ENCODE measurements at regions not wholly inside any gene's neighbourhood (a gene's known extent, or its start where the extent isn't known, plus 50 kb on each side); places are given as distances from the start of the nearest gene placed in this dataset.

- no peak for FAIRE-seq
- no TSS peak for BruUV-seq (replicated peaks)
- no peak overlapping the region for H3K4me3 ChIP-seq
- 0% methylated on average over 1 of the region's 1 CpG for WGBS (ENCODE audit: insufficient coverage, insufficient replicate concordance, low lambda C conversion rate, missing lambda C conversion rate)
- H3K36me3 ChIP-seq (ENCODE audit: control insufficient read depth in 2 of 2, insufficient read depth in 2 of 2, low read length in 1 of 2) = no peaks in the 10 kb centered on the region
- DNase-seq (ENCODE audit: low read depth, low spot score) = no peak
- RAD21 ChIA-PET (ENCODE audit: unreplicated experiment) = no interaction called here
- intact Hi-C loops (cut with micrococcal nuclease; ENCODE audit: unreplicated experiment) = no loop called here
- in situ Hi-C loops (cut with MboI) = no loop called here
- no peak for ATAC-seq
- no peaks in the 10 kb centered on the region for H3K9me3 ChIP-seq (replicated peaks; ENCODE audit: control insufficient read depth, insufficient read depth, low read length)
- H3K9ac ChIP-seq (ENCODE audit: control insufficient read depth, insufficient read depth, low read length) = no peak overlapping the region
- H2AFZ ChIP-seq (ENCODE audit: control insufficient read depth, low read depth, low read length) = no peak overlapping the region
- SMC1A ChIA-PET (ENCODE audit: uncharacterized antibody, unreplicated experiment) = no interaction called here
- no peaks in the 10 kb centered on the region for H3K4me1 ChIP-seq (ENCODE audit: control insufficient read depth, insufficient read depth, low read length)
- POLR2A ChIA-PET = no interaction called here
- no peak for TF ChIP-seq ATF7 (IDR thresholded peaks at IDR 0.05; ENCODE audit: low read depth)
- TF ChIP-seq ZSCAN29 (IDR thresholded peaks at IDR 0.05) = no peak
- TF ChIP-seq YY1 (IDR thresholded peaks at IDR 0.05; ENCODE audit: low read depth, low read length) = no peak
- TF ChIP-seq IKZF2 (IDR thresholded peaks at IDR 0.05) = no peak
- TF ChIP-seq ATF2 (IDR thresholded peaks at IDR 0.05; ENCODE audit: low read length) = no peak
- no peak for TF ChIP-seq PBX3 (IDR thresholded peaks at IDR 0.05; ENCODE audit: insufficient replicate concordance, low read depth, low read length)
- TF ChIP-seq IRF3 (IDR thresholded peaks at IDR 0.05) = no peak
- no peak for TF ChIP-seq ELK1 (IDR thresholded peaks at IDR 0.05; ENCODE audit: low read depth, low read length)
- TF ChIP-seq NFXL1 (IDR thresholded peaks at IDR 0.05; ENCODE audit: borderline replicate concordance) = no peak
- no peak for TF ChIP-seq SREBF1 (IDR thresholded peaks at IDR 0.05; ENCODE audit: low read length)
- no peak for TF ChIP-seq MLLT1 (IDR thresholded peaks at IDR 0.05)
- TF ChIP-seq BCL11A (IDR thresholded peaks at IDR 0.05; ENCODE audit: low read depth, low read length) = no peak
- TF ChIP-seq TBL1XR1 (IDR thresholded peaks at IDR 0.05; ENCODE audit: low read depth, low read length) = no peak
- no peak for TF ChIP-seq SIN3A (IDR thresholded peaks at IDR 0.05; ENCODE audit: low read depth, low read length)
- no peak for TF ChIP-seq E2F4 (IDR thresholded peaks at IDR 0.05; ENCODE audit: low read depth, low read length)
- TF ChIP-seq TCF3 (IDR thresholded peaks at IDR 0.05; ENCODE audit: borderline replicate concordance, insufficient read depth, low read depth, low read length) = no peak
- no peak for TF ChIP-seq MXI1 (IDR thresholded peaks at IDR 0.05; ENCODE audit: low read depth, low read length)
- H3K4me2 ChIP-seq (ENCODE audit: control insufficient read depth, insufficient read depth) = no peak overlapping the region
- no peaks in the 10 kb centered on the region for H3K79me2 ChIP-seq (ENCODE audit: control insufficient read depth, insufficient read depth, low read length)
- H3K27ac ChIP-seq (ENCODE audit: control insufficient read depth, insufficient read depth) = no peak overlapping the region
- H4K20me1 ChIP-seq (ENCODE audit: control insufficient read depth, insufficient read depth) = no peaks in the 10 kb centered on the region
- CTCF ChIA-PET = no interaction called here
- no peaks in the 10 kb centered on the region for H3K27me3 ChIP-seq (replicated peaks in 1 of 2; ENCODE audit: control insufficient read depth in 2 of 2, insufficient read depth in 2 of 2, low read length in 1 of 2)
These were observed 409.6 kb downstream of the GPAM start for GRCh38 chr10:111773950-111774349.
